Left ventricle myocardium inferior (tissue), 1 donor: ENCODE measurements at regions not wholly inside any gene's neighbourhood (a gene's known extent, or its start where the extent isn't known, plus 50 kb on each side); places are given as distances from the start of the nearest gene placed in this dataset.
"Not testable (repeated sequence)": the region's sequence is repeated elsewhere in the genome, so short reads cannot be mapped to it uniquely, and the experiment has no call there.

Experiments used
- DNase-seq: peaks from one replicate; pipeline ENCODE4 v3.0.0-alpha.2; 2020
- H3K27ac ChIP-seq: fragments of 200-600 bp; replicated peaks from 2 replicates; pipeline ENCODE4 v1.8.0; 2021
- H3K27me3 ChIP-seq: fragments of 200-600 bp; 2 replicates; pipeline ENCODE4 v1.8.0; 2021; ENCODE audit warnings: low read depth
- H3K36me3 ChIP-seq: fragments of 200-600 bp; 2 replicates; pipeline ENCODE4 v1.8.0; 2021
- H3K4me1 ChIP-seq: fragments of 200-600 bp; 2 replicates; pipeline ENCODE4 v1.8.0; 2021
- H3K4me3 ChIP-seq: fragments of 200-600 bp; 2 replicates; pipeline ENCODE4 v1.8.0; 2021; ENCODE audit warnings: mild to moderate bottlenecking, moderate library complexity
- H3K9me3 ChIP-seq: fragments of 200-600 bp; replicated peaks from 2 replicates; pipeline ENCODE4 v1.8.0; 2021
- CTCF ChIP-seq: fragments of 200-600 bp; IDR thresholded peaks from 2 replicates; pipeline ENCODE4 v1.8.0; 2021; ENCODE audit warnings: antibody characterized with exemption, mild to moderate bottlenecking, borderline replicate concordance
- intact Hi-C: fragments of 100-400 bp; cut with micrococcal nuclease; formaldehyde crosslinking; loops from one replicate; pipeline ENCODE4 v1.11.0; 2022
- donor health status: DM: no; HTN: yes; CAD: no; lungs with severe emphysema.

DNA sequence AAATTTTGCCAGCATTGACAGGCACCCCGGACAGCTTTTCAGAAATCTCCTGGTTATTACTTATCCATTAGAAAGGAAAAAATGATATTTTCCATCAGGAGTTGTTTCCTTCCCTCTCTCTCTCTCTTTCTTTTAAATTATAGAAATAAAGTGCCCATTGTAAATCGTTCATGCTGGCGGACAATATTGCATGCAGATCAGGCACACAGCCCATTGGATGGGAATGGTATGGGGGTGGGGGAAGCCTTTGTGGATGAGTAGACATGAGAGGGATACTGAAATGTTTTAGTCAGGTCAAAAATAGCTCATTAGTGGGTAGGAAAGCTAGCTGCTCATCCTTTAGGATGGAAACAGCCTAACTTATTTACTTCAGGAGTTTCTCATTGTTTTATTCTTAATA is 764.9 kb upstream of the MMS22L start:
- Histone ChIP-seq H3K4me1 (no peaks in the 10 kb centered on the region), H3K36me3 (no peaks in the 10 kb centered on the region)
- intact Hi-C loops = no loop called here

DNA sequence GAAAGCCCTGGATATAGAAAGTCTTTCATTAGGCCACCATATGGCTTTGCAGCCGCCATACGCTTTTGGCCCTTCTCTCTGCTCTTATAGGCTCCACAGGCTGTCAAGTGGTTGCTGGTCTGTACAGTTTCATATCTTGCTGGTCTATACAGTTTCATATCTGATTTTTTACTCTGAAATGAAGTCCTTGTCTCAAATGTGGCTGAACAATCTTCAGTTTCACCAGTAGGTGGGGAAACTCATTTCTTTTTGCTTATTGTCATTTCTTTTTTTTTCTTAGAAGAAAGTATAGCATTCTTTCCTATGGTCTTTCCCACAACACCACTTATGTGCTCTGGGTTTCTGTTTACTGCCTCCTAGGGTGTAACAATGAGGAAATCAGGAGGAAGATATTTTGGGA is 771.4 kb upstream of the MMS22L start:
- Histone ChIP-seq H3K27ac (no peak overlapping the region), H3K9me3 (no peaks in the 10 kb centered on the region), H3K4me1 (no peaks in the 10 kb centered on the region), H3K4me3 (no peak overlapping the region), H3K27me3 (no peaks in the 10 kb centered on the region), H3K36me3 (no peaks in the 10 kb centered on the region)
- intact Hi-C loops = no loop called here
- no peak for DNase-seq
- no peak for TF ChIP-seq CTCF

More for the DNA sequence above, 764.9 kb upstream of the MMS22L start:
- H3K27ac ChIP-seq = no peak overlapping the region
- no peak for TF ChIP-seq CTCF
- no peak overlapping the region for H3K4me3 ChIP-seq
- H3K27me3 ChIP-seq = peaks cover 35% of the 10 kb centered on the region
- H3K9me3 ChIP-seq = no peaks in the 10 kb centered on the region
- no peak for DNase-seq

- peaks cover 7% of the 10 kb centered on the region for H3K9me3 ChIP-seq
- DNase-seq = no peak
- H3K4me3 ChIP-seq = no peak overlapping the region
- H3K27ac ChIP-seq = no peak overlapping the region
- H3K27me3 ChIP-seq = no peaks in the 10 kb centered on the region
- no peak for TF ChIP-seq CTCF
- no peaks in the 10 kb centered on the region for H3K36me3 ChIP-seq
- no peaks in the 10 kb centered on the region for H3K4me1 ChIP-seq
- intact Hi-C loops = no loop called here
Observed at GRCh38 chr6:98056955-98057354, 773.9 kb upstream of the MMS22L start.

DNA sequence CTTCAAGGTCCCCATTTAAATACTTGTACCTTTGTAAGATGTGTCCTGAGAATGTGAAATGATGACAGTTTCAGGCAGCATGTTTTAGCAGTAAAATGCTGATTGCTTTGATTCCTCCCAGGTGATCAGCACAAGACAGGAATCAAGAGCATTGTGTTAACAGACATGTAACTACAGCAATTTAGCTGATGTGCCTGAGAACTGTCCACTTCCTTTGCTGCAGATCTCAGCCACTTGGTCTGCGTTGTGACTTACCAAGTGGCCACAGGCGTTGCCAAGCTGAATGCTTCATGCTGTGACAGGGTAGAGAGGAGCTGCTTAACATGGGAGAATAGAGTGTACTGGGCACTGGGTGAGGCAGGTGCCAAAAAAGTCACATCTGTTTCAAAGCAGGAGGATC is 767.0 kb upstream of the POU3F2 start:
- Histone ChIP-seq H3K4me1 (no peaks in the 10 kb centered on the region), H3K27ac (no peak overlapping the region), H3K36me3 (no peaks in the 10 kb centered on the region), H3K9me3 (peaks cover 4% of the 10 kb centered on the region), H3K4me3 (no peak overlapping the region), H3K27me3 (no peaks in the 10 kb centered on the region)
- TF ChIP-seq CTCF = no peak
- no peak for DNase-seq
- intact Hi-C loops = no loop called here

DNA sequence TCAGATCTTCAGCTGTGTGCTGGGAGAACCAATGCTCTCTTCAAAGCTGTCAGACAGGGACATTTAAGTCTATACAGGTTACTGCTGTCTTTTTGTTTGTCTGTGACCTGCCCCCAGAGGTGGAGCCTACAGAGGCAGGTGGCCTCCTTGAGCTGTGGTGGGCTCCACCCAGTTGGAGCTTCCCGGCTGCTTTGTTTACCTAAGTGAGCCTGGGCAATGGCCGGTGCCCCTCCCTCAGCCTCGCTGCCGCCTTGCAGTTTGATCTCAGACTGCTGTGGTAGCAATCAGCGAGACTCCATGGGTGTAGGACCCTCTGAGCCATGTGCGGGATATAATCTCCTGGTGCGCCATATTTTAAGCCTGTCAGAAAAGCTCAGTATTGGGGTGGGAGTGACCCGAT is 745.8 kb upstream of the POU3F2 start:
- H3K4me3 ChIP-seq, H3K27ac ChIP-seq, H3K4me1 ChIP-seq, H3K36me3 ChIP-seq, DNase-seq, intact Hi-C loops, H3K27me3 ChIP-seq: not testable (repeated sequence)
- peaks cover 12% of the 10 kb centered on the region for H3K9me3 ChIP-seq

GRCh38 chr6:98092331-98092730 is 742.0 kb upstream of the POU3F2 start:
- intact Hi-C loops = no loop called here
- H3K4me1 ChIP-seq = no peaks in the 10 kb centered on the region
- no peak overlapping the region for H3K27ac ChIP-seq
- no peak overlapping the region for H3K4me3 ChIP-seq
- TF ChIP-seq CTCF = no peak
- no peak for DNase-seq
- H3K9me3 ChIP-seq = peaks cover 12% of the 10 kb centered on the region
- no peaks in the 10 kb centered on the region for H3K27me3 ChIP-seq
- H3K36me3 ChIP-seq = no peaks in the 10 kb centered on the region
